Nephron (organoid): ENCODE measurements at regions not wholly inside any gene's neighbourhood (a gene's known extent, or its start where the extent isn't known, plus 50 kb on each side); places are given as distances from the start of the nearest gene placed in this dataset.

ENCODE experiments used
- H3K27ac Mint-ChIP-seq, 3 experiments: 2 replicates each; pipeline ENCODE4 v1.8.0; 2020; ENCODE audit warnings: mixed read lengths in 3 of 3, mild to moderate bottlenecking in 2 of 3, moderate library complexity in 1 of 3
- H3K27me3 Mint-ChIP-seq: 2 replicates; pipeline ENCODE4 v1.8.0; 2021; ENCODE audit warnings: low read depth, mild to moderate bottlenecking, moderate library complexity, mixed read lengths
- H3K36me3 Mint-ChIP-seq: 2 replicates; pipeline ENCODE4 v1.8.0; 2020; ENCODE audit warnings: low read depth, mixed read lengths
- H3K4me1 Mint-ChIP-seq: 2 replicates; pipeline ENCODE4 v1.8.0; 2020; ENCODE audit warnings: mixed read lengths
- H3K4me3 Mint-ChIP-seq, 3 experiments: 2 replicates each; pipeline ENCODE4 v1.8.0; 2020; ENCODE audit warnings: mild to moderate bottlenecking in 3 of 3, mixed read lengths in 3 of 3, moderate library complexity in 2 of 3
- H3K9me3 Mint-ChIP-seq: 2 replicates; pipeline ENCODE4 v1.8.0; 2020; ENCODE audit warnings: mixed read lengths
- CTCF ChIP-seq, 3 experiments: fragments of 200-600 bp; sonication (generic); IDR thresholded peaks; one replicate each; pipeline ENCODE4 v1.5.0; 2021; ENCODE audit warnings: antibody characterized with exemption in 3 of 3; ENCODE audit not compliant: unreplicated experiment in 3 of 3

DNA sequence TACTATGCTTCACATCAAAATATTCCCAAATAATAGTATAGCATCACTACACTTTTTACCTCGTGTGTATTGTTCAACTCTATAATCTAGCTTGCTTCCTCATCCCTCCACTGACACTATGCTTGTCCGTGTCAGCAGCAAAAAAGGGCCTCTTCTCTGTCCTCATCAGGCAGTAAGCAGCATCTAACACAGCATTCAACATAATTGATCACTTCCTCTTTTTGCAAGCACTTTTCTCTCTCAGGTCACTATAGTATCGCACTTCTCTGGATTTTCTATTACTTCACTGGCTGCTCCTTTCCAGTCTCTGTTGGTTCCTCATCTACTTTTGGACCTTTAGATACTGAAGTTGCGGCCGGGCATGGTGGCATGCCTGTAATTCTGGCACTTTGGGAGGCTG is 64.9 kb upstream of the ZSWIM2 start:
- Mint-ChIP-seq H3K9me3 (peaks cover 2% of the 10 kb centered on the region), H3K36me3 (no peaks in the 10 kb centered on the region), H3K27ac (no peak overlapping the region), H3K27me3 (no peaks in the 10 kb centered on the region), H3K4me3 (no peak overlapping the region), H3K4me1 (peaks cover 4% of the 10 kb centered on the region)
- TF ChIP-seq CTCF (IDR thresholded peaks at IDR 0.05; ENCODE audit: unreplicated experiment in 3 of 3), result no peak

DNA sequence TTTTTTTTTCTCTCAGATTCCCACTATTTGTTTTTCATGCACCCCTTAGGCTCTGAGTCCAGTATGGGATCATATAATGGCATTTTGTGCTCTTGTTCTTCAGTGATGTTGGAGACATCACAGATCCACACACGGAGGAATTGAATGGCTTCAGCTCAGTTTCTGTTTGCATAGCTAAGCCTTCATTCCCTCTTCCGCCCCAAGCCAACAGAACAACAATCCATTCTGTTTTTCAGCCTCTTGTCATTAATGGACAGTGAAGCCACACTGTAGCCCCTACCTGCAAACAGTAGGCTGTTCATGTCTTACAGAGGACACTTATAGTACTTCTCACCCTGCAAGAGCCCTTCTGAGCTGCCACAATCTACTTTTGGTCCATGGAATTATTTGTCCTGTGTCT is 64.0 kb upstream of the ZSWIM2 start:
- Mint-ChIP-seq H3K27ac (no peak overlapping the region), H3K36me3 (no peaks in the 10 kb centered on the region), H3K4me3 (no peak overlapping the region), H3K9me3 (peaks cover 2% of the 10 kb centered on the region), H3K4me1 (no peaks in the 10 kb centered on the region), H3K27me3 (no peaks in the 10 kb centered on the region)
- TF ChIP-seq CTCF (IDR thresholded peaks at IDR 0.05; ENCODE audit: unreplicated experiment in 3 of 3), result no peak

DNA sequence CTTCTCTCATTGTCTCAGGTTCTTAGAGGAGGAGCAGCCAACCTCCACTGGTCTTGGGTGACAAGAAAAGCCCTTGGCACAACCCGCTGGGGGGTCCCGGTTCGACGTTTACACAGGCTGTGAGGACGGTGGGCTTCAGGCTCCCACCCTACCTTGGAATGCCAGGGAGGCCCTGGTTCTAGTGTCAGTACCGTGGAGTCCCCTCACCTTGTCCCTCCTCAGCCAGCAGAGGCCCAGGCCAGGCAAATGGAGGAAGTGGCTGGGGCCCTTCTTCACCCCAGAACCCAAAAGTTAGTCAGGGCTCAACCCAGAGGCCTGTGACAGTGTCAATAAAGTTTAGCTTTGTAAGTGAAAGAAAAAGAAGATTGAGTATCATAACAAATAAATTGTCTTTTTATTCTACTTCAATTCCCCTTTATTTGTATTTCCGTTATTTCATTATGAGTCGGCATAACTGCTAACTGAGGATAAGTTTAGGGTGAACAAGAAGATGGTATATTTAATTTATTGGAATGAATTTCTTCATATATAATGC is 62.6 kb upstream of the ZSWIM2 start:
- Mint-ChIP-seq H3K4me3 (no peak overlapping the region), H3K4me1 (no peaks in the 10 kb centered on the region), H3K27me3 (no peaks in the 10 kb centered on the region), H3K36me3 (no peaks in the 10 kb centered on the region), H3K9me3 (peaks cover 2% of the 10 kb centered on the region), H3K27ac (no peak overlapping the region)
- no peak for TF ChIP-seq CTCF (IDR thresholded peaks at IDR 0.05; ENCODE audit: unreplicated experiment in 3 of 3)

- no peak overlapping the region for H3K27ac Mint-ChIP-seq
- H3K9me3 Mint-ChIP-seq, result peaks cover 2% of the 10 kb centered on the region
- no peaks in the 10 kb centered on the region for H3K36me3 Mint-ChIP-seq
- TF ChIP-seq CTCF (IDR thresholded peaks at IDR 0.05; ENCODE audit: unreplicated experiment in 3 of 3), result no peak
- H3K4me1 Mint-ChIP-seq, result no peaks in the 10 kb centered on the region
- H3K27me3 Mint-ChIP-seq, result no peaks in the 10 kb centered on the region
- H3K4me3 Mint-ChIP-seq, result no peak overlapping the region
Observed at GRCh38 chr2:186910996-186911395, 62.0 kb upstream of the ZSWIM2 start.

DNA sequence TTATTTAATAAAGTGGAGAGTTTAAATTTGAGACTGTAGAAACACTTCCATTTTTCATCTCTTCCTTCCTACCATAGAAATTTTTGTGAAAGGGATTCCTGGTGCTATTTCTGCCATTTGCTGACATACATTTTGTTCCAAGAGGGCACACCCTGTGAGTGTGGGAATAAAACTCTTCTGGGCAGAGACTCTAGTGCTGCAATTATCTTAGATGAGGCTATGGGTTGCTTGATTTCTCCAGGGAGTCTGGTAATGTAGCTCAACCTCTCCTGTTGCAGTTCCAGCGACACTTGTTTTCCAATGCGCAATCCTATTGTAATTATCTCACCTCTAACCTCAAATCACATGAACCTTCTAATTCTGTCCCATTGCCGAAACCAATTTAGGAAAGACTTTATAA is 60.1 kb upstream of the ZSWIM2 start:
- H3K27ac Mint-ChIP-seq, result no peak overlapping the region
- no peaks in the 10 kb centered on the region for H3K36me3 Mint-ChIP-seq
- no peaks in the 10 kb centered on the region for H3K4me1 Mint-ChIP-seq

More for the DNA sequence above, 60.1 kb upstream of the ZSWIM2 start:
- no peak overlapping the region for H3K4me3 Mint-ChIP-seq
- TF ChIP-seq CTCF (IDR thresholded peaks at IDR 0.05; ENCODE audit: unreplicated experiment in 3 of 3), result no peak
- H3K9me3 Mint-ChIP-seq, result peaks cover 2% of the 10 kb centered on the region
- H3K27me3 Mint-ChIP-seq, result no peaks in the 10 kb centered on the region
